HPDE6-E6E7 (cell line): ENCODE measurements at regions not wholly inside any gene's neighbourhood (a gene's known extent, or its start where the extent isn't known, plus 50 kb on each side); places are given as distances from the start of the nearest gene placed in this dataset.
"Not testable (repeated sequence)": the region's sequence is repeated elsewhere in the genome, so short reads cannot be mapped to it uniquely, and the experiment has no call there.

ENCODE experiments used
- DNase-seq: peaks from one replicate; pipeline ENCODE4 v3.0.0; 2011; ENCODE audit warnings: missing footprints; ENCODE audit errors: extremely low spot score

- DNase-seq: no peak
These were observed 764.7 kb upstream of the KIF2B start for GRCh38 chr17:53058031-53058430.

GRCh38 chr17:53046781-53047180 lies 775.9 kb upstream of the KIF2B start:
- no peak for DNase-seq

GRCh38 chr17:53039981-53040380 lies 782.7 kb upstream of the KIF2B start:
- no peak for DNase-seq

GRCh38 chr17:53033297-53033696 lies 789.4 kb upstream of the KIF2B start:
- DNase-seq: no peak

GRCh38 chr17:53032861-53033271 lies 789.9 kb upstream of the KIF2B start:
- no peak for DNase-seq

GRCh38 chr17:53017227-53017626 lies 805.5 kb upstream of the KIF2B start:
- DNase-seq: no peak

GRCh38 chr17:53016085-53016484 lies 806.6 kb upstream of the KIF2B start:
- DNase-seq: no peak

- DNase-seq: no peak
These were observed 810.4 kb upstream of the KIF2B start for GRCh38 chr17:53012364-53012763.

GRCh38 chr17:53006006-53006405 lies 816.7 kb upstream of the KIF2B start:
- no peak for DNase-seq

GRCh38 chr17:53004902-53005301 lies 817.8 kb upstream of the KIF2B start:
- DNase-seq: no peak

GRCh38 chr17:52995881-52996280 lies 826.8 kb upstream of the KIF2B start:
- DNase-seq: no peak

GRCh38 chr17:52995147-52995546 lies 827.6 kb upstream of the KIF2B start:
- no peak for DNase-seq

GRCh38 chr17:52986056-52986662 lies 827.6 kb upstream of the CA10 start:
- no peak for DNase-seq

- no peak for DNase-seq
These were observed 823.8 kb upstream of the CA10 start for GRCh38 chr17:52982331-52982730.

GRCh38 chr17:52979921-52980320 lies 821.4 kb upstream of the CA10 start:
- DNase-seq: no peak

GRCh38 chr17:52965856-52966255 lies 807.3 kb upstream of the CA10 start:
- DNase-seq: no peak

GRCh38 chr17:52961751-52962150 lies 803.2 kb upstream of the CA10 start:
- DNase-seq: not testable (repeated sequence)

GRCh38 chr17:52957411-52957810 lies 798.9 kb upstream of the CA10 start:
- no peak for DNase-seq

GRCh38 chr17:52947418-52947817 lies 788.9 kb upstream of the CA10 start:
- DNase-seq: no peak

- DNase-seq: no peak
These were observed 780.2 kb upstream of the CA10 start for GRCh38 chr17:52938623-52939230.

GRCh38 chr17:52930581-52930980 lies 772.1 kb upstream of the CA10 start:
- no peak for DNase-seq

- no peak for DNase-seq
These were observed 771.6 kb upstream of the CA10 start for GRCh38 chr17:52930145-52930544.

GRCh38 chr17:52923658-52924057 lies 765.1 kb upstream of the CA10 start:
- no peak for DNase-seq

GRCh38 chr17:52899235-52899634 lies 740.7 kb upstream of the CA10 start:
- DNase-seq: no peak
